DOHH2 (cell line): ENCODE measurements at regions not wholly inside any gene's neighbourhood (a gene's known extent, or its start where the extent isn't known, plus 50 kb on each side); places are given as distances from the start of the nearest gene placed in this dataset.
"Not testable (repeated sequence)": the region's sequence is repeated elsewhere in the genome, so short reads cannot be mapped to it uniquely, and the experiment has no call there.

Experiments
- H3F3A ChIP-seq: fragments of 200-600 bp; sonication (generic), shearing (Covaris generic); 2 replicates; pipeline ENCODE4 v1.6.0; 2016; ENCODE audit warnings: antibody characterized with exemption, mild to moderate bottlenecking; ENCODE audit not compliant: control insufficient read depth, insufficient read depth
- H3K27ac ChIP-seq: fragments of 200-600 bp; sonication (generic); 2 replicates; pipeline ENCODE4 v1.5.1; 2014; ENCODE audit warnings: low read depth, mild to moderate bottlenecking, low read length, moderate library complexity
- H3K27me3 ChIP-seq: fragments of 200-600 bp; sonication (generic); 2 replicates; pipeline ENCODE4 v1.6.1; 2014; ENCODE audit warnings: mild to moderate bottlenecking, low read length, mixed read lengths; ENCODE audit not compliant: control insufficient read depth
- H3K36me3 ChIP-seq: fragments of 200-600 bp; sonication (generic); 2 replicates; pipeline ENCODE4 v1.6.1; 2014; ENCODE audit warnings: mild to moderate bottlenecking, low read length, moderate library complexity, mixed read lengths; ENCODE audit not compliant: control insufficient read depth
- H3K4me1 ChIP-seq: fragments of 200-600 bp; sonication (generic); 2 replicates; pipeline ENCODE4 v1.6.1; 2014; ENCODE audit warnings: mild to moderate bottlenecking, low read length, mixed read lengths; ENCODE audit not compliant: control insufficient read depth
- H3K4me2 ChIP-seq: fragments of 200-600 bp; sonication (generic); 2 replicates; pipeline ENCODE4 v1.6.0; 2014; ENCODE audit warnings: mild to moderate bottlenecking, low read length, moderate library complexity
- H3K4me3 ChIP-seq: fragments of 200-600 bp; sonication (generic); 2 replicates; pipeline ENCODE4 v1.5.1; 2014; ENCODE audit warnings: mild to moderate bottlenecking, low read length, mixed read lengths
- H3K79me2 ChIP-seq: fragments of 200-600 bp; sonication (generic); 2 replicates; pipeline ENCODE4 v1.6.1; 2014; ENCODE audit warnings: mild to moderate bottlenecking, low read length, mixed read lengths; ENCODE audit not compliant: control insufficient read depth
- H3K9me2 ChIP-seq: fragments of 200-600 bp; sonication (generic); replicated peaks from 2 replicates; pipeline ENCODE4 v1.6.1; 2014; ENCODE audit warnings: mild to moderate bottlenecking, low read length, mixed read lengths; ENCODE audit not compliant: control insufficient read depth
- H3K9me3 ChIP-seq: fragments of 200-600 bp; sonication (generic); 2 replicates; pipeline ENCODE4 v1.6.1; 2014; ENCODE audit warnings: antibody characterized with exemption, low read length, mixed read lengths; ENCODE audit not compliant: control insufficient read depth, insufficient read depth
- H4K20me1 ChIP-seq: fragments of 200-600 bp; sonication (generic); 2 replicates; pipeline ENCODE4 v1.6.0; 2014; ENCODE audit warnings: low read depth, mild to moderate bottlenecking, antibody characterized with exemption, low read length, moderate library complexity; ENCODE audit not compliant: control insufficient read depth, insufficient read depth
- CTCF ChIP-seq: fragments of 200-600 bp; sonication (generic); IDR thresholded peaks from one replicate; pipeline ENCODE4 v1.5.1; 2014; ENCODE audit warnings: antibody characterized with exemption, mild to moderate bottlenecking, low read depth, low read length; ENCODE audit not compliant: poor library complexity, severe bottlenecking
- EZH2phosphoT487 ChIP-seq: fragments of 200-600 bp; sonication (generic); IDR thresholded peaks from 2 replicates; pipeline ENCODE4 v1.6.1; 2017; ENCODE audit warnings: borderline replicate concordance, mild to moderate bottlenecking, antibody characterized with exemption, low read length, moderate library complexity, mixed read lengths

DNA sequence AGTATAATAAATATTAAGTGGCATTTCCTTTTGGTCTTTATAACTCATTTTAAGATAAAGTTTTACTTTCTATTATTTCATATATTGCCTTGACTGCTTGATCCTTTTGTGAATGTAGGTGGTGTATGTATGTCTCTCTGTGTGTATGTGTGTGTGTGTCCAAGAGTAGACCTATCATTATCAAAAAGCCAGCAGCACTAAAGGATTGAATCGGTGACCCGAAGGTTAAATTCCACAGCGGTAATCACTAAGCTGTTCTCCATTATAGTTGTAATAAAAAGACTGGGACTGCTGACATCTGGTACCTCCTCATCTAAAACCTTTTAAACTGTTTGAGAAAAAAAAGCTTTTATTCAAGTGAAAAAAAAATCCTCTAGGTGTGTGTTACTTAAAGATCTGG lies 1014.8 kb downstream of the PCDH7 start:
- Histone ChIP-seq H3K4me2 (no peak overlapping the region), H4K20me1 (no peaks in the 10 kb centered on the region), H3K9me3 (no peaks in the 10 kb centered on the region)

DNA sequence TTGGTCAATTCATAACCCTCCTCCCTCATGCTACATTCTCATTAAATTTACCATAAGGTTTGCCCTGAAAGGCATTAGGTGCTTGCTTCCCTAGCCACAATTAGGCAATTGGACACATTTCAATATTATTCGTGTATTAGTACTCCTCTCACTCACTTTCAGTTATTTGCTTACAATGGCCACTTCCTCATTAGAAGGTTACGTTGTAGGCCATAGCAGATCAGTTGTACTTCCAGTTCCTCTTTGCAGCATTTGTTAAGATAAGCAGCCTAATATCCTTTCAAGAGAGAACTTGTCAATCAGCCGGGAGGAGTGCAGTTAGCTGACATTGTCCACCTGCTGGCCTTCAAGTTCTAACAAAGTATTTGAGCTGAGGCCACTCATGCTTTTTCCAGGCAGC lies 1017.2 kb downstream of the PCDH7 start:
- no peaks in the 10 kb centered on the region for H3K36me3 ChIP-seq
- H3K27ac ChIP-seq = no peak overlapping the region
- no peaks in the 10 kb centered on the region for H3K9me2 ChIP-seq
- peak overlapping the region; percentile 26 for H3K4me2 ChIP-seq
- no peak overlapping the region for H3K4me3 ChIP-seq
- no peaks in the 10 kb centered on the region for H3K79me2 ChIP-seq
- no peaks in the 10 kb centered on the region for H3K27me3 ChIP-seq
- peaks cover 10% of the 10 kb centered on the region for H3K4me1 ChIP-seq
- TF ChIP-seq CTCF (no peak), EZH2phosphoT487 (no peak)
- no peaks in the 10 kb centered on the region for H3F3A ChIP-seq
- no peaks in the 10 kb centered on the region for H4K20me1 ChIP-seq
- H3K9me3 ChIP-seq = no peaks in the 10 kb centered on the region

More for the DNA sequence above, 1014.8 kb downstream of the PCDH7 start:
- no peaks in the 10 kb centered on the region for H3K9me2 ChIP-seq
- H3K79me2 ChIP-seq = no peaks in the 10 kb centered on the region
- H3K4me3 ChIP-seq = no peak overlapping the region
- no peak overlapping the region for H3K27ac ChIP-seq
- TF ChIP-seq CTCF = no peak
- TF ChIP-seq EZH2phosphoT487 = no peak
- no peaks in the 10 kb centered on the region for H3F3A ChIP-seq
- H3K4me1 ChIP-seq = peaks cover 10% of the 10 kb centered on the region
- no peaks in the 10 kb centered on the region for H3K27me3 ChIP-seq
- H3K36me3 ChIP-seq = no peaks in the 10 kb centered on the region

- no peaks in the 10 kb centered on the region for H3K9me3 ChIP-seq
- TF ChIP-seq CTCF (no peak), EZH2phosphoT487 (no peak)
- H3K4me2 ChIP-seq = no peak overlapping the region
- no peaks in the 10 kb centered on the region for H3K27me3 ChIP-seq
- H4K20me1 ChIP-seq = no peaks in the 10 kb centered on the region
- H3K27ac ChIP-seq = no peak overlapping the region
- H3K4me3 ChIP-seq = no peak overlapping the region
- peaks cover 10% of the 10 kb centered on the region for H3K4me1 ChIP-seq
- H3K36me3 ChIP-seq = no peaks in the 10 kb centered on the region
- no peaks in the 10 kb centered on the region for H3K9me2 ChIP-seq
- no peaks in the 10 kb centered on the region for H3K79me2 ChIP-seq
- H3F3A ChIP-seq = no peaks in the 10 kb centered on the region
Observed at GRCh38 chr4:31741326-31741725, 1021.2 kb downstream of the PCDH7 start.

- Histone ChIP-seq H3F3A (no peaks in the 10 kb centered on the region), H3K9me2 (no peaks in the 10 kb centered on the region)
- no peak for TF ChIP-seq CTCF
- TF ChIP-seq EZH2phosphoT487 = no peak
Observed at GRCh38 chr4:31748382-31748781, 1028.2 kb downstream of the PCDH7 start.

GRCh38 chr4:31750581-31750980 lies 1030.4 kb downstream of the PCDH7 start:
- H3F3A ChIP-seq, H3K27me3 ChIP-seq, H3K4me2 ChIP-seq, H3K9me3 ChIP-seq, H4K20me1 ChIP-seq, H3K27ac ChIP-seq, H3K36me3 ChIP-seq, H3K9me2 ChIP-seq, H3K79me2 ChIP-seq, H3K4me3 ChIP-seq, H3K4me1 ChIP-seq: not testable (repeated sequence)

More at GRCh38 chr4:31748382-31748781, 1028.2 kb downstream of the PCDH7 start:
- Histone ChIP-seq H3K27ac (no peak overlapping the region), H3K36me3 (no peaks in the 10 kb centered on the region), H3K9me3 (no peaks in the 10 kb centered on the region), H3K4me3 (no peak overlapping the region), H3K79me2 (no peaks in the 10 kb centered on the region), H4K20me1 (no peaks in the 10 kb centered on the region), H3K27me3 (no peaks in the 10 kb centered on the region), H3K4me1 (no peaks in the 10 kb centered on the region), H3K4me2 (no peak overlapping the region)
